ENCODE measurements at regions not wholly inside any gene's neighbourhood (a gene's known extent, or its start where the extent isn't known, plus 50 kb on each side); places are given as distances from the start of the nearest gene placed in this dataset.

DNA sequence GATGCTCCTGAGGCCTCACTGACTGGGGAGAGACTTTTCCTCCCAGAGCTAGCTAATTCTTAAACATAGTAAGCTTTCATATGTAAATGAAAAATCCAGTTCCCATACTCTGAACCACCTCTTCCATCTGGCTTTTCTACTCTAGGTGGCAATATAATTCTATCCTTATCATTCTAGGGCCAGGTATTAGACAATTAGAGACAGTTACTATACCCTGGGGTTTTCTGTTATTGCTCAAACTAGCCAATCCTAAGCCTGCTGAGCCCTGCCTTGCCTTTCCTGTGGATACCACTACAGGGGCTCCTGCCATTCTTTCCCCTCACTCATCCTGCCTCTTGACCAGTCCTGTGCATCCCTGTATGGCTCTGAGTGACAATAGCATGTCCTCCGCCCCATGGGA is 552.0 kb downstream of the STIM2 start (continued):
- TF ChIP-seq JUNB (IDR thresholded peaks at IDR 0.05; ENCODE audit: unreplicated experiment): no peak

- Mint-ChIP-seq H3K27ac (no peak overlapping the region), H3K36me3 (ENCODE audit: low read depth) (peaks cover 21% of the 10 kb centered on the region; the same call in 2 of the 3 replicates), H3K27me3 (ENCODE audit: insufficient read depth, low read depth, poor library complexity) (peaks cover 3% of the 10 kb centered on the region), H3K9me3 (peaks cover 25% of the 10 kb centered on the region), H3K4me1 (peaks cover 5% of the 10 kb centered on the region; the same call in 2 of the 3 replicates), H3K4me3 (no peak overlapping the region)
- Histone ChIP-seq H4K20me1 (replicated peaks; ENCODE audit: insufficient read depth) (no peaks in the 10 kb centered on the region), H2AFZ (no peak overlapping the region; the same call in 1 of the 2 replicates), H3K9me2 (ENCODE audit: insufficient read depth) (peaks cover 8% of the 10 kb centered on the region; the same call in 1 of the 2 replicates), H3K4me1 (ENCODE audit: insufficient read depth) (peaks cover 5% of the 10 kb centered on the region; the same call in 1 of the 2 replicates), H3K36me3 (ENCODE audit: insufficient read depth) (no peaks in the 10 kb centered on the region), H3K4me3 (no peak overlapping the region), H3K27ac (ENCODE audit: low read depth) (no peak overlapping the region), H3K79me2 (replicated peaks; ENCODE audit: insufficient read depth) (no peaks in the 10 kb centered on the region), H3F3A (replicated peaks; ENCODE audit: low read depth) (no peaks in the 10 kb centered on the region), H3K4me2 (no peak overlapping the region), H3K27me3 (ENCODE audit: insufficient read depth) (no peaks in the 10 kb centered on the region)
- DNase-seq (ENCODE audit: low spot score): no peak
- ATAC-seq: no peak
- TF ChIP-seq, protein P1, sequence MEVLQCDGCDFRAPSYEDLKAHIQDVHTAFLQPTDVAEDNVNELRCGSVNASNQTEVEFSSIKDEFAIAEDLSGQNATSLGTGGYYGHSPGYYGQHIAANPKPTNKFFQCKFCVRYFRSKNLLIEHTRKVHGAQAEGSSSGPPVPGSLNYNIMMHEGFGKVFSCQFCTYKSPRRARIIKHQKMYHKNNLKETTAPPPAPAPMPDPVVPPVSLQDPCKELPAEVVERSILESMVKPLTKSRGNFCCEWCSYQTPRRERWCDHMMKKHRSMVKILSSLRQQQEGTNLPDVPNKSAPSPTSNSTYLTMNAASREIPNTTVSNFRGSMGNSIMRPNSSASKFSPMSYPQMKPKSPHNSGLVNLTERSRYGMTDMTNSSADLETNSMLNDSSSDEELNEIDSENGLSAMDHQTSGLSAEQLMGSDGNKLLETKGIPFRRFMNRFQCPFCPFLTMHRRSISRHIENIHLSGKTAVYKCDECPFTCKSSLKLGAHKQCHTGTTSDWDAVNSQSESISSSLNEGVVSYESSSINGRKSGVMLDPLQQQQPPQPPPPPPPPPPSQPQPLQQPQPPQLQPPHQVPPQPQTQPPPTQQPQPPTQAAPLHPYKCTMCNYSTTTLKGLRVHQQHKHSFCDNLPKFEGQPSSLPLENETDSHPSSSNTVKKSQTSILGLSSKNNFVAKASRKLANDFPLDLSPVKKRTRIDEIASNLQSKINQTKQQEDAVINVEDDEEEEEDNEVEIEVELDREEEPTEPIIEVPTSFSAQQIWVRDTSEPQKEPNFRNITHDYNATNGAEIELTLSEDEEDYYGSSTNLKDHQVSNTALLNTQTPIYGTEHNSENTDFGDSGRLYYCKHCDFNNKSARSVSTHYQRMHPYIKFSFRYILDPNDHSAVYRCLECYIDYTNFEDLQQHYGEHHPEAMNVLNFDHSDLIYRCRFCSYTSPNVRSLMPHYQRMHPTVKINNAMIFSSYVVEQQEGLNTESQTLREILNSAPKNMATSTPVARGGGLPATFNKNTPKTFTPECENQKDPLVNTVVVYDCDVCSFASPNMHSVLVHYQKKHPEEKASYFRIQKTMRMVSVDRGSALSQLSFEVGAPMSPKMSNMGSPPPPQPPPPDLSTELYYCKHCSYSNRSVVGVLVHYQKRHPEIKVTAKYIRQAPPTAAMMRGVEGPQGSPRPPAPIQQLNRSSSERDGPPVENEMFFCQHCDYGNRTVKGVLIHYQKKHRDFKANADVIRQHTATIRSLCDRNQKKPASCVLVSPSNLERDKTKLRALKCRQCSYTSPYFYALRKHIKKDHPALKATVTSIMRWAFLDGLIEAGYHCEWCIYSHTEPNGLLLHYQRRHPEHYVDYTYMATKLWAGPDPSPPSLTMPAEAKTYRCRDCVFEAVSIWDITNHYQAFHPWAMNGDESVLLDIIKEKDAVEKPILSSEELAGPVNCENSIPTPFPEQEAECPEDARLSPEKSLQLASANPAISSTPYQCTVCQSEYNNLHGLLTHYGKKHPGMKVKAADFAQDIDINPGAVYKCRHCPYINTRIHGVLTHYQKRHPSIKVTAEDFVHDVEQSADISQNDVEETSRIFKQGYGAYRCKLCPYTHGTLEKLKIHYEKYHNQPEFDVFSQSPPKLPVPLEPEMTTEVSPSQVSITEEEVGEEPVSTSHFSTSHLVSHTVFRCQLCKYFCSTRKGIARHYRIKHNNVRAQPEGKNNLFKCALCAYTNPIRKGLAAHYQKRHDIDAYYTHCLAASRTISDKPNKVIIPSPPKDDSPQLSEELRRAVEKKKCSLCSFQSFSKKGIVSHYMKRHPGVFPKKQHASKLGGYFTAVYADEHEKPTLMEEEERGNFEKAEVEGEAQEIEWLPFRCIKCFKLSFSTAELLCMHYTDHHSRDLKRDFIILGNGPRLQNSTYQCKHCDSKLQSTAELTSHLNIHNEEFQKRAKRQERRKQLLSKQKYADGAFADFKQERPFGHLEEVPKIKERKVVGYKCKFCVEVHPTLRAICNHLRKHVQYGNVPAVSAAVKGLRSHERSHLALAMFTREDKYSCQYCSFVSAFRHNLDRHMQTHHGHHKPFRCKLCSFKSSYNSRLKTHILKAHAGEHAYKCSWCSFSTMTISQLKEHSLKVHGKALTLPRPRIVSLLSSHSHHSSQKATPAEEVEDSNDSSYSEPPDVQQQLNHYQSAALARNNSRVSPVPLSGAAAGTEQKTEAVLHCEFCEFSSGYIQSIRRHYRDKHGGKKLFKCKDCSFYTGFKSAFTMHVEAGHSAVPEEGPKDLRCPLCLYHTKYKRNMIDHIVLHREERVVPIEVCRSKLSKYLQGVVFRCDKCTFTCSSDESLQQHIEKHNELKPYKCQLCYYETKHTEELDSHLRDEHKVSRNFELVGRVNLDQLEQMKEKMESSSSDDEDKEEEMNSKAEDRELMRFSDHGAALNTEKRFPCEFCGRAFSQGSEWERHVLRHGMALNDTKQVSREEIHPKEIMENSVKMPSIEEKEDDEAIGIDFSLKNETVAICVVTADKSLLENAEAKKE (CRISPR knock-in tag; IDR thresholded peaks at IDR 0.05): no peak
- TF ChIP-seq JUNB (IDR thresholded peaks at IDR 0.05; ENCODE audit: unreplicated experiment) (no peak), CTCF (conservative IDR thresholded peaks at IDR 0.05; ENCODE audit: low read depth in 2 of 2) (no peak), NANOG (IDR thresholded peaks at IDR 0.05; ENCODE audit: borderline replicate concordance) (no peak), CREB1 (CRISPR knock-in tag; IDR thresholded peaks at IDR 0.05; ENCODE audit: low read depth) (no peak)
Measured at GRCh38 chr4:27414887-27415731, 554.5 kb downstream of the STIM2 start.
